Activated naive CD8-positive, alpha-beta T cell treated with anti-CD3 and anti-CD28 coated beads, Interleukin-2, amount 50 U/mL, for 16 hours (primary cell): ENCODE measurements at regions not wholly inside any gene's neighbourhood (a gene's known extent, or its start where the extent isn't known, plus 50 kb on each side); places are given as distances from the start of the nearest gene placed in this dataset.
"Not testable (repeated sequence)": the region's sequence is repeated elsewhere in the genome, so short reads cannot be mapped to it uniquely, and the experiment has no call there.

ENCODE experiments used
- DNase-seq: peaks from one replicate; pipeline ENCODE4 v3.0.0-alpha.2; 2020; ENCODE audit warnings: low read depth, low spot score

DNA sequence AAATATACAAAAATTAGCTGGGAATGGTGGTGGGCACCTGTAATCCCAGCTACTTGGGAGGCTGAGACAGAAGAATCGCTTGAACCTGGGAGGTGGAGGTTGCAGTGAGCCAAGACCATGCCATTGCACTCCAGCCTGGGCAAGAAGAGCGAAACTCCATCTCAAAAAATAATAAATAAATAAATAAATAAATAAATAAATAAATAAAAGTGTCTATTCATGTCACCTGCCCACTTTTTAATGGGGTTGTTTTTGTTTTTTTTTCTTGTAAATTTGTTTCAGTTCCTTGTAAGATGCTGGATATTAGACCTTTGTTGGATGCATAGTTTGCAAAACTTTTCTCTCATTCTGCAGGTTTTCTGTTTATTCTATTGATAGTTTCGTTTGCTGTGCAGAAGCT, 71.9 kb upstream of the KCNAB1 start:
- not testable (repeated sequence) for DNase-seq

DNA sequence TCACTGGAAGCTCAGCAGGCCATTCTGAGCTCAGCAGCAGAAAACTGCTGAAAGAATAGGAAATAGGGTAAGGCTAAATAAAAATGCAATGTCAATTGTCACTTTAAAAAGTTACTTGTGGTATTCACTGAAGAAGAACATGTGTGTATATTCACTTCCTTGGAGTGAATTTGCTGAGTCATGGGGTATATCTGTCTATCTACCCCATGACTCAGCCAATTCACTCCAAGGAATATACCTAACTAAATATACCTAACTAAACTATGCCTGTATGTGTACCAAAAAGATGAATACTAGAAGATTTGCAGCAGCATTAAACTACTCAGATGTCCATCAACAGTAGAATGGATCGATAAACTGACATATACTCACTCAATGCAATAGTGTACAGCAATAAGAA, 69.5 kb upstream of the KCNAB1 start:
- DNase-seq, result no peak

DNA sequence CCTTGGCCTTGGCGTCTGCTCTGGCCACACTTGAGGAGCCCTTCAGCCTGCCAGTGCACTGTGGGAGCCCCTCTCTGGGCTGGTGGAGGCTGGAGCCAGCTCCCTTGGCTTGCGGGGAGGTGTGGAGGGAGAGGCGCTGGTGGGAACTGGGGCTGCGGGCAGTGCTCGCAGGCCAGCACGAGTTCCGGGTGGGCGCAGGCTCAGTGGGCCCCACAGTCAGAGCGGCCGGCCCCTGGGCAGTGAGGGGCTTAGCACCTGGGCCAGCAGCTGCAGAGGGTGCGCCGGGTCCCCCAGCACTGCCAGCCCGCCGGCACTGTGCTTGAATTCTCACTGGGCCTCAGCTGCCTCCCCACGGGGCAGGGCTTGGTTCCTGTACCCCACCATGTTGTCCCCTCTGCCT, 68.7 kb upstream of the KCNAB1 start:
- DNase-seq, result no peak

DNA sequence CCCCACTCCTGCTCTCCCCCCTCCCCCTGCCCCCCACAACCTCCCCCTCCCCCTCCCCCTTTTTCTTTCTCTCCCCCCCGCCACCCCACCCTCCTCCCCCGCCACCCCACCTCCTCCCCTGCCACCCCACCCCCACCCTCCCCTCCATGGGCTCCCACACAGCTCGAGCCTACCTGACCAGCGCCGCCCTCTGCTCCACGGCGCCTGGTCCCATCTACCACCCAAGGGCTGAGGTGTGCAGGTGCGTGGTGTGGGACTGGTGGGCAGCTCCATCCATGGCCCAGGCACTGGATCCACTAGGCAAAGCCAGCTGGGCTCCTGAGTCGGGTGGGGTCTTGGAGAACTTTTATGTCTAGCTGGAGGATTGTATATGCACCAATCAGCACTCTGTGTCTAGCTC, 68.3 kb upstream of the KCNAB1 start:
- no peak for DNase-seq

DNA sequence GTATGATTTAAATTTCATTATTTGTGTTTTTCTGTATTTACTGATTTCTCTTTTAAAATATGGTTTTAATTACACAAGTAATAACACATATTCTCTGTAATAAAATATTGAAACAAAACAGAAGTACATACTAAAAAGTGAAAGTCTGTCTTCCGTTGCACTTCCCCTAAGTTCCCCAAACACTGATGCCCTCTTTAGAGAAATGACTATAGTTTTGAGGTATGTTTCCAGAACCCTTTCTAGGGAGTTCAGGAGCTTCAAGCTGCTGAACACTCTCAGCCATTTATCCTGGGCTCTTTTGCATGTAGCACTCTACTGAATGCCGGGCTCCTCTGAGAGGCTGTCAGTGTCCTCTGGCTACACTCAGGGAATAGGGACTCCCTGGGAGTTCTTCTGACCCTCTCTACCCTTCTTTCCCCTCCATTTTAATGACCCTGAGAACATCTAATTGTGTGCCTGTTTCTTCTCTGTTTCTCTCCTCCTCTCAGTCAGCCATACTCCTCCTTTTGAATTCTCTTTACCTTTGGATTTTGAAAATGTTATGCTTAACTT, 60.4 kb upstream of the KCNAB1 start:
- no peak for DNase-seq

DNA sequence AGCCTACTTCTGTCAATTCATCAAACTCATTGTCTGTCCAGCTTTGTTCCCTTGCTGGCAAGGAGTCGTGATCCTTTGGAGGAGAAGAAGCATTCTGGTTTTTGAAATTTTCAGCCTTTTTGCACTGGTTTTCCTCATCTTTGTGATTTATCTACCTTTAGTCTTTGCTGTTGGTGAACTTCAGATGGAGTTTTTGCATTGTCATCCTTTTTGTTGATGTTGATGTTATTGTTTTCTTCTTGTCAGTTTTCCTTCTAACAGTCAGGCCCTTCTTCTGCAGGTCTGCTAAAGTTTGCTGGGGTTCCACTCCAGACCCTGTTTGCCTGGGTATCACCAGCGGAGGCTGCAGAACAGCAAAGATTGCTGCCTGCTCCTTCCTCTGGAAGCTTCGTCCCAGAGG, 52.2 kb upstream of the KCNAB1 start:
- DNase-seq, result not testable (repeated sequence)

DNA sequence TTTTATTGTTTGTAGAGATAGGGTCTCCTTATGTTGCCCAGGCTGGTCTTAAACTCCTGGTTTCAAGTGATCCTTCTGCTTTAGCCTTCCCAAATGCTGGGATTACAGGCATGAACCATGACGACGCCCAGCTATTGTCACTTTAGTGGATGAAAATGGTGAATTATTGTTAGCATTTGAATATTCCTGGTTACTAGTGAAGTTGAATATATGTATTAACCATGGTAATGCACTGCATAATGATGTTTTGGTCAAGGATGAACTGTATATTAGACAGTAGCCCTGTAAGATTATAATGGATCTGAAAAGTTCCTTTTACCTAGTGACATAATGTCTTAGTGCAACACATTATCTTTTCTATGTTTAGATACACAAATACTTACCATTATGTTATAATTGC, 50.4 kb upstream of the KCNAB1 start:
- no peak for DNase-seq
